ENCODE measurements at regions not wholly inside any gene's neighbourhood (a gene's known extent, or its start where the extent isn't known, plus 50 kb on each side); places are given as distances from the start of the nearest gene placed in this dataset.

DNA sequence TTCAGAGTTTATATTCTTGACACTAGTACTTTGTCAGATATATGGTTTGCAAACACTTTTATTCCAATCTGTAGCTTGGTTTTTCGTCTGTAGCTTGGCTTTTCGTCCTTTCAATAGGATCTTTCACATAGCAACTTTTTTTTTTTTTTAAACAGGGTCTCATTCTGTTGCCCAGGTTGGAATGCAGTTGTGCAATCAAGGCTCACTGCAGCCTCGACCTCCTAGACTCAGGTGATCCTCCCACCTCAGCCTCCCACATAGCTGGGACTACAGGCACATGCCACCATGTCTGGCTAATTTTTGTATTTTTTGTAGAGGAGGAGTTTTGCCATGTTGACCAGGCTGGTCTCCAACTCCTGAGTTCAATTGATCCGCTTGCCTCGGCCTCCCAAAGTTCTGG lies 460.4 kb upstream of the SOX5 start:
- TF ChIP-seq GATA2 (IDR thresholded peaks at IDR 0.05; ENCODE audit: low read depth, low read length) (no peak), GATA3 (IDR thresholded peaks at IDR 0.05; ENCODE audit: low read depth, low read length) (no peak)

Data from SH-SY5Y (cell line).